Uterus (tissue), 2 donors: ENCODE measurements at regions not wholly inside any gene's neighbourhood (a gene's known extent, or its start where the extent isn't known, plus 50 kb on each side); places are given as distances from the start of the nearest gene placed in this dataset.

ENCODE experiments used
- POLR2A ChIP-seq, 2 donors: fragments of 450-650 bp; IDR thresholded peaks; one replicate each; pipeline ENCODE4 v1.6.1; 2016; ENCODE audit warnings: antibody characterized with exemption in 2 of 2, mild to moderate bottlenecking in 1 of 2, moderate library complexity in 1 of 2
- TF ChIP-seq, protein P1 (sequence below), 4 experiments: fragments of 200-600 bp in 2 of 4; fragments of 450-650 bp in 2 of 4; sonication (generic) in 2 of 4; IDR thresholded peaks; one replicate each; pipeline ENCODE4 v1.5.1; 2016 to 2019; ENCODE audit warnings: antibody characterized with exemption in 4 of 4, mild to moderate bottlenecking in 2 of 4, moderate library complexity in 1 of 4

DNA sequence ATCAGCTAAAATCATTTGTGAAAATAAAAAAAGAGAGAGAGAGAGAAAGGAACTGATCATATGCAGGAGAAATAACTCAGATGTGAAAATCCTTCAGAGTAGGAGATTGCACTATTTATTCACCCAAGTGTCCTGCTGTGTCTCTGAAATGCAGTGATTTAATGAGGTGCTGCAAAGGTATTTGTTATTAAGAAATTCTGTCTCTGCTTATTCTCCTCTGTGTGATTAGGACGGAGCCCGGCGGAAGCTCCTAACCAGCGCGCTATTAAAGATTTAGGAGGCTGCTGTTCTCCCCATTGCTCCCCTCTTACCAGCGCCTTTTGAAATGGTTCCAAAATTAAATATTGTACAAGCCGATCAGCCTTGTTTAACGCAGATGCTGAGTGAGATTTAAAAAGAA lies 528.3 kb downstream of the BUD13 start:
- TF ChIP-seq, protein P1, sequence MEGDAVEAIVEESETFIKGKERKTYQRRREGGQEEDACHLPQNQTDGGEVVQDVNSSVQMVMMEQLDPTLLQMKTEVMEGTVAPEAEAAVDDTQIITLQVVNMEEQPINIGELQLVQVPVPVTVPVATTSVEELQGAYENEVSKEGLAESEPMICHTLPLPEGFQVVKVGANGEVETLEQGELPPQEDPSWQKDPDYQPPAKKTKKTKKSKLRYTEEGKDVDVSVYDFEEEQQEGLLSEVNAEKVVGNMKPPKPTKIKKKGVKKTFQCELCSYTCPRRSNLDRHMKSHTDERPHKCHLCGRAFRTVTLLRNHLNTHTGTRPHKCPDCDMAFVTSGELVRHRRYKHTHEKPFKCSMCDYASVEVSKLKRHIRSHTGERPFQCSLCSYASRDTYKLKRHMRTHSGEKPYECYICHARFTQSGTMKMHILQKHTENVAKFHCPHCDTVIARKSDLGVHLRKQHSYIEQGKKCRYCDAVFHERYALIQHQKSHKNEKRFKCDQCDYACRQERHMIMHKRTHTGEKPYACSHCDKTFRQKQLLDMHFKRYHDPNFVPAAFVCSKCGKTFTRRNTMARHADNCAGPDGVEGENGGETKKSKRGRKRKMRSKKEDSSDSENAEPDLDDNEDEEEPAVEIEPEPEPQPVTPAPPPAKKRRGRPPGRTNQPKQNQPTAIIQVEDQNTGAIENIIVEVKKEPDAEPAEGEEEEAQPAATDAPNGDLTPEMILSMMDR (IDR thresholded peaks at IDR 0.05), result no peak
- TF ChIP-seq POLR2A (IDR thresholded peaks at IDR 0.05), result no peak
